ENCODE measurements at regions not wholly inside any gene's neighbourhood (a gene's known extent, or its start where the extent isn't known, plus 50 kb on each side); places are given as distances from the start of the nearest gene placed in this dataset.

- no peak for DNase-seq
- Mint-ChIP-seq H3K36me3 (ENCODE audit: low read depth) (peaks cover 11% of the 10 kb centered on the region), H3K4me1 (peaks cover 38% of the 10 kb centered on the region), H3K27me3 (ENCODE audit: low read depth, poor library complexity) (no peaks in the 10 kb centered on the region), H3K27ac (no peak overlapping the region), H3K9me3 (peaks cover 29% of the 10 kb centered on the region), H3K4me3 (peak overlapping the region; percentile 2)
- TF ChIP-seq CTCF (IDR thresholded peaks at IDR 0.05), result no peak
Measured at GRCh38 chr7:42432644-42433043, 195.6 kb upstream of the GLI3 start.

GRCh38 chr7:42431873-42432272, 194.9 kb upstream of the GLI3 start:
- Mint-ChIP-seq H3K9me3 (peaks cover 21% of the 10 kb centered on the region), H3K4me1 (peaks cover 38% of the 10 kb centered on the region), H3K27ac (peak overlapping the region; percentile 52), H3K36me3 (ENCODE audit: low read depth) (peaks cover 11% of the 10 kb centered on the region), H3K4me3 (no peak overlapping the region), H3K27me3 (ENCODE audit: low read depth, poor library complexity) (no peaks in the 10 kb centered on the region)
- DNase-seq, result no peak
- TF ChIP-seq CTCF (IDR thresholded peaks at IDR 0.05), result no peak

- Mint-ChIP-seq H3K9me3 (no peaks in the 10 kb centered on the region), H3K27me3 (ENCODE audit: low read depth, poor library complexity) (no peaks in the 10 kb centered on the region), H3K36me3 (ENCODE audit: low read depth) (no peaks in the 10 kb centered on the region), H3K27ac (no peak overlapping the region), H3K4me3 (no peak overlapping the region), H3K4me1 (peaks cover 38% of the 10 kb centered on the region)
- DNase-seq, result no peak
- no peak for TF ChIP-seq CTCF (IDR thresholded peaks at IDR 0.05)
Measured at GRCh38 chr7:42429339-42429738, 192.3 kb upstream of the GLI3 start.

GRCh38 chr7:42426163-42426562, 189.2 kb upstream of the GLI3 start:
- TF ChIP-seq CTCF (IDR thresholded peaks at IDR 0.05), result no peak
- Mint-ChIP-seq H3K36me3 (ENCODE audit: low read depth) (no peaks in the 10 kb centered on the region), H3K9me3 (no peaks in the 10 kb centered on the region), H3K27ac (no peak overlapping the region), H3K4me1 (peaks cover 29% of the 10 kb centered on the region), H3K4me3 (no peak overlapping the region), H3K27me3 (ENCODE audit: low read depth, poor library complexity) (peaks cover 4% of the 10 kb centered on the region)
- DNase-seq, result no peak

- no peak for TF ChIP-seq CTCF (IDR thresholded peaks at IDR 0.05)
- no peaks in the 10 kb centered on the region for H3K27me3 Mint-ChIP-seq (ENCODE audit: low read depth, poor library complexity)
- H3K27ac Mint-ChIP-seq, result no peak overlapping the region
- H3K4me1 Mint-ChIP-seq, result no peaks in the 10 kb centered on the region
- H3K4me3 Mint-ChIP-seq, result no peak overlapping the region
- no peak for DNase-seq
- H3K9me3 Mint-ChIP-seq, result peaks cover 9% of the 10 kb centered on the region
- no peaks in the 10 kb centered on the region for H3K36me3 Mint-ChIP-seq (ENCODE audit: low read depth)
Measured at GRCh38 chr7:42414941-42415505, 178.0 kb upstream of the GLI3 start.

GRCh38 chr7:42414028-42414427, 177.0 kb upstream of the GLI3 start:
- Mint-ChIP-seq H3K27me3 (ENCODE audit: low read depth, poor library complexity) (peaks cover 6% of the 10 kb centered on the region), H3K4me1 (peaks cover 5% of the 10 kb centered on the region)

More at GRCh38 chr7:42414028-42414427, 177.0 kb upstream of the GLI3 start:
- no peak overlapping the region for H3K4me3 Mint-ChIP-seq
- no peak for DNase-seq
- peaks cover 9% of the 10 kb centered on the region for H3K9me3 Mint-ChIP-seq
- TF ChIP-seq CTCF (IDR thresholded peaks at IDR 0.05), result no peak
- H3K27ac Mint-ChIP-seq, result no peak overlapping the region
- no peaks in the 10 kb centered on the region for H3K36me3 Mint-ChIP-seq (ENCODE audit: low read depth)

All from nephron progenitor cell (in vitro differentiated cells).